Esophagus muscularis mucosa (tissue), 3 donors: ENCODE measurements at regions not wholly inside any gene's neighbourhood (a gene's known extent, or its start where the extent isn't known, plus 50 kb on each side); places are given as distances from the start of the nearest gene placed in this dataset.

Experiments used
- POLR2AphosphoS5 ChIP-seq, 2 donors: sonication (generic); formaldehyde crosslinking; IDR thresholded peaks; one replicate each; pipeline ENCODE4 v1.6.1; 2017; ENCODE audit warnings: antibody characterized with exemption in 2 of 2
- TF ChIP-seq, protein P1 (sequence below), 3 experiments: fragments of 200-600 bp in 2 of 3; fragments of 450-650 bp in 1 of 3; sonication (generic) in 2 of 3; IDR thresholded peaks; one replicate each; pipeline ENCODE4 v1.5.1; 2017 to 2019; ENCODE audit warnings: antibody characterized with exemption in 3 of 3, mild to moderate bottlenecking in 2 of 3, moderate library complexity in 1 of 3

DNA sequence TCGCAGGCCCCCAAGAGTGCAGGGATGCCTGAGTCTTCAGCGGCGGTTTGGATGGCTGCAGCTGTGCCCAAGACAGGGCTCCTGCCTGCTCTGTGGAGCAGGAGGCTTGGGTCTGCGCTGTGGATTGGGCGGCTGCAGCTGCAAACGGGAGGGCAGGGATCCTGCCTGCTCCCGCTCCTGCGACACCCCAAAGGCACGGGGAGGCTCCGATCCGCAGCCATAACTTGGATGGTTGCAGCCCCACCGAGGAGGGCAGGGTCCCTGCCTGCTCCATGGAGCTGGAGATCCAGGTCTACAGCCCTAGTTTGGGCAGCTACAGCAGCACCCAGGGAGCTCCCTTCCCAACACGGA lies 898.8 kb upstream of the NEGR1 start:
- no peak for TF ChIP-seq POLR2AphosphoS5 (IDR thresholded peaks at IDR 0.05)
- TF ChIP-seq, protein P1, sequence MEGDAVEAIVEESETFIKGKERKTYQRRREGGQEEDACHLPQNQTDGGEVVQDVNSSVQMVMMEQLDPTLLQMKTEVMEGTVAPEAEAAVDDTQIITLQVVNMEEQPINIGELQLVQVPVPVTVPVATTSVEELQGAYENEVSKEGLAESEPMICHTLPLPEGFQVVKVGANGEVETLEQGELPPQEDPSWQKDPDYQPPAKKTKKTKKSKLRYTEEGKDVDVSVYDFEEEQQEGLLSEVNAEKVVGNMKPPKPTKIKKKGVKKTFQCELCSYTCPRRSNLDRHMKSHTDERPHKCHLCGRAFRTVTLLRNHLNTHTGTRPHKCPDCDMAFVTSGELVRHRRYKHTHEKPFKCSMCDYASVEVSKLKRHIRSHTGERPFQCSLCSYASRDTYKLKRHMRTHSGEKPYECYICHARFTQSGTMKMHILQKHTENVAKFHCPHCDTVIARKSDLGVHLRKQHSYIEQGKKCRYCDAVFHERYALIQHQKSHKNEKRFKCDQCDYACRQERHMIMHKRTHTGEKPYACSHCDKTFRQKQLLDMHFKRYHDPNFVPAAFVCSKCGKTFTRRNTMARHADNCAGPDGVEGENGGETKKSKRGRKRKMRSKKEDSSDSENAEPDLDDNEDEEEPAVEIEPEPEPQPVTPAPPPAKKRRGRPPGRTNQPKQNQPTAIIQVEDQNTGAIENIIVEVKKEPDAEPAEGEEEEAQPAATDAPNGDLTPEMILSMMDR (IDR thresholded peaks at IDR 0.05) = no peak
